HG02759 (cell line): ENCODE measurements at regions not wholly inside any gene's neighbourhood (a gene's known extent, or its start where the extent isn't known, plus 50 kb on each side); places are given as distances from the start of the nearest gene placed in this dataset.

Experiments
- ATAC-seq: cut with Tn5 transposase; IDR thresholded peaks from one replicate; pipeline ENCODE4 v1.9.1; 2021; ENCODE audit warnings: mild to moderate bottlenecking, moderate library complexity; ENCODE audit not compliant: unreplicated experiment

- no peak for ATAC-seq
Observed at GRCh38 chr17:53353919-53354351, 468.8 kb upstream of the KIF2B start.

- no peak for ATAC-seq
Observed at GRCh38 chr17:53344778-53345177, 477.9 kb upstream of the KIF2B start.

- no peak for ATAC-seq
Observed at GRCh38 chr17:53336281-53336680, 486.4 kb upstream of the KIF2B start.

- ATAC-seq: no peak
Observed at GRCh38 chr17:53335443-53335842, 487.3 kb upstream of the KIF2B start.

- ATAC-seq: no peak
Observed at GRCh38 chr17:53330756-53331155, 492.0 kb upstream of the KIF2B start.

GRCh38 chr17:53321651-53322050 lies 501.1 kb upstream of the KIF2B start:
- ATAC-seq: no peak

- no peak for ATAC-seq
Observed at GRCh38 chr17:53319947-53320346, 502.8 kb upstream of the KIF2B start.

GRCh38 chr17:53316988-53317387 lies 505.7 kb upstream of the KIF2B start:
- no peak for ATAC-seq

GRCh38 chr17:53316073-53316472 lies 506.7 kb upstream of the KIF2B start:
- ATAC-seq: no peak

- no peak for ATAC-seq
Observed at GRCh38 chr17:53314521-53314920, 508.2 kb upstream of the KIF2B start.

GRCh38 chr17:53313746-53314145 lies 509.0 kb upstream of the KIF2B start:
- ATAC-seq: no peak

- ATAC-seq: no peak
Observed at GRCh38 chr17:53278466-53278865, 544.3 kb upstream of the KIF2B start.

- no peak for ATAC-seq
Observed at GRCh38 chr17:53273126-53273525, 549.6 kb upstream of the KIF2B start.

- ATAC-seq: no peak
Observed at GRCh38 chr17:53270936-53271335, 551.8 kb upstream of the KIF2B start.

- ATAC-seq: no peak
Observed at GRCh38 chr17:53264730-53265129, 558.0 kb upstream of the KIF2B start.

GRCh38 chr17:53253956-53254597 lies 568.6 kb upstream of the KIF2B start:
- no peak for ATAC-seq

GRCh38 chr17:53249036-53249435 lies 573.7 kb upstream of the KIF2B start:
- no peak for ATAC-seq

GRCh38 chr17:53234138-53234537 lies 588.6 kb upstream of the KIF2B start:
- ATAC-seq: no peak

GRCh38 chr17:53227514-53227913 lies 595.2 kb upstream of the KIF2B start:
- no peak for ATAC-seq

GRCh38 chr17:53227111-53227510 lies 595.6 kb upstream of the KIF2B start:
- ATAC-seq: no peak

- no peak for ATAC-seq
Observed at GRCh38 chr17:53219821-53220220, 602.9 kb upstream of the KIF2B start.

GRCh38 chr17:53218723-53219122 lies 604.0 kb upstream of the KIF2B start:
- no peak for ATAC-seq

GRCh38 chr17:53217311-53217710 lies 605.4 kb upstream of the KIF2B start:
- no peak for ATAC-seq
